Daoy (cell line): ENCODE measurements at regions not wholly inside any gene's neighbourhood (a gene's known extent, or its start where the extent isn't known, plus 50 kb on each side); places are given as distances from the start of the nearest gene placed in this dataset.

Source experiments
- DNase-seq: peaks from one replicate; pipeline ENCODE4 v3.0.0-alpha.2; 2015; ENCODE audit warnings: low read depth

GRCh38 chr13:22422712-22423111, 751.8 kb downstream of the FGF9 start:
- no peak for DNase-seq

GRCh38 chr13:22423261-22423660, 752.4 kb downstream of the FGF9 start:
- DNase-seq, result no peak

GRCh38 chr13:22425087-22425486, 754.2 kb downstream of the FGF9 start:
- no peak for DNase-seq

GRCh38 chr13:22427066-22427465, 753.7 kb upstream of the SGCG start:
- no peak for DNase-seq

- DNase-seq, result no peak
Measured at GRCh38 chr13:22427783-22428182, 753.0 kb upstream of the SGCG start.

GRCh38 chr13:22428188-22428828, 752.5 kb upstream of the SGCG start:
- peak; percentile 62 for DNase-seq

- no peak for DNase-seq
Measured at GRCh38 chr13:22432690-22433089, 748.1 kb upstream of the SGCG start.

GRCh38 chr13:22447132-22447886, 733.5 kb upstream of the SGCG start:
- no peak for DNase-seq

- no peak for DNase-seq
Measured at GRCh38 chr13:22449251-22449650, 731.5 kb upstream of the SGCG start.

- peak; percentile 35 for DNase-seq
Measured at GRCh38 chr13:22451327-22451741, 729.4 kb upstream of the SGCG start.

GRCh38 chr13:22454586-22454985, 726.2 kb upstream of the SGCG start:
- peak; percentile 70 for DNase-seq

- peak; percentile 48 for DNase-seq
Measured at GRCh38 chr13:22455036-22455435, 725.7 kb upstream of the SGCG start.

GRCh38 chr13:22461854-22462490, 718.8 kb upstream of the SGCG start:
- DNase-seq, result peak; percentile 18

- DNase-seq, result no peak
Measured at GRCh38 chr13:22463089-22463488, 717.7 kb upstream of the SGCG start.

- no peak for DNase-seq
Measured at GRCh38 chr13:22468045-22468444, 712.7 kb upstream of the SGCG start.

- no peak for DNase-seq
Measured at GRCh38 chr13:22468824-22469223, 712.0 kb upstream of the SGCG start.

- DNase-seq, result no peak
Measured at GRCh38 chr13:22469452-22469851, 711.3 kb upstream of the SGCG start.

- peak; percentile 13 for DNase-seq
Measured at GRCh38 chr13:22470075-22470474, 710.7 kb upstream of the SGCG start.

- DNase-seq, result no peak
Measured at GRCh38 chr13:22482496-22483000, 698.2 kb upstream of the SGCG start.

GRCh38 chr13:22483276-22483675, 697.5 kb upstream of the SGCG start:
- no peak for DNase-seq

GRCh38 chr13:22486490-22486889, 694.3 kb upstream of the SGCG start:
- DNase-seq, result no peak

GRCh38 chr13:22487932-22488331, 692.8 kb upstream of the SGCG start:
- DNase-seq, result no peak

- DNase-seq, result no peak
Measured at GRCh38 chr13:22489771-22490170, 691.0 kb upstream of the SGCG start.
